Amniotic epithelial cell (primary cell): ENCODE measurements at regions not wholly inside any gene's neighbourhood (a gene's known extent, or its start where the extent isn't known, plus 50 kb on each side); places are given as distances from the start of the nearest gene placed in this dataset.

Experiments
- DNase-seq: peaks from one replicate; pipeline ENCODE4 v3.0.0-alpha.2; 2010; ENCODE audit warnings: low read depth

DNA sequence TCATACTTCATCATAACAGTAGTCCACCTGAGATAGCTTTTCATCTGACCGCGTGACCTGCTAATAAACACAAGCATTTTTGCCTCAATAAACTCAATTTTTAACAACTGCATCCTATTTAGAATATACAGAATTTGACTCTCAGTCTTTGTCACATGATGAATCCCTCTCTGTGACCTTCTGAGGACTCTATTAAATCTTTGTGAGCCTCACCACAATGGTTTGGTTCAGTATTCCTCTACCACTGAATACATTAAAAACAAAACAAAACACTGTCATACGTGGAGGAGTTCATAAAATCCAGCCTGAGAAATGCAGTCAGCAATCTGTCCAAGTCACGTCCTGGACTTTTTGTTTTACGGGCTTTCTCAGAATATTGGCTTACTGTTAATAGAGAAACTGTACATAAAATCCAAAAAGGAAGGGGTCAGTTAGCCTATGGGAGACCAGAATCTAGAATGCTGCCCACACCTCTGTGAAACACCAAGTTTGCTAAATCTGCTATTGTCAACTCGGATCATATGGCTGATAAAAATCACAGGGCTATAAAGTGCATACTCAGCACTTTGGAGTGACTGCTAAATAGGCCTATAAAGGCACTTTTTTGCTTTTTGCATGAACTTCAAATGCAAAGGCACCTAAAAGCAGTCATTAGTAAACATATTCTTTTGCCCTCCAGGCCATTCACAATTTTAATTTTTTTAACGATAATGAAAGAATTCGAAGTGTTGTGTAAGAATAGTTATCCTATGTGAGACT lies 190.3 kb upstream of the HDDC2 start:
- no peak for DNase-seq

DNA sequence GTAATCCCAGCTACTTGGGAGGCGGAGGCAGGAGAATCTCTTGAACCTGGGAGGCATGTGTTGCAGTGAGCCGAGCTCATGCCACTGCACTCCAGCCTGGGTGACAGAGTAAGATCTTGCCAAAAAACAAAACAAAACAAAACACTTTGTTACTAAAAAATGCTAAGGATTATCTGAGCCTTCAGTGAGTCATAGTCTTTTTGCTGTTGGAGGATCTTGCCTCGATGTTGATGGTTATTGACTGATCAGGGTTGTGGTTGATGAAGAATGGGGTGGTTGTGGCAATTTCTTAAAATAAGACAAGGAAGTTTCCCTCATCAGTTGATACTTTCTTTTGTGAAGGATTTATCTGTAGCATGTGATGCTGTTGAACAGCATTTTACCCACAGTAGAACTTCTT lies 196.8 kb upstream of the HDDC2 start:
- DNase-seq = no peak

DNA sequence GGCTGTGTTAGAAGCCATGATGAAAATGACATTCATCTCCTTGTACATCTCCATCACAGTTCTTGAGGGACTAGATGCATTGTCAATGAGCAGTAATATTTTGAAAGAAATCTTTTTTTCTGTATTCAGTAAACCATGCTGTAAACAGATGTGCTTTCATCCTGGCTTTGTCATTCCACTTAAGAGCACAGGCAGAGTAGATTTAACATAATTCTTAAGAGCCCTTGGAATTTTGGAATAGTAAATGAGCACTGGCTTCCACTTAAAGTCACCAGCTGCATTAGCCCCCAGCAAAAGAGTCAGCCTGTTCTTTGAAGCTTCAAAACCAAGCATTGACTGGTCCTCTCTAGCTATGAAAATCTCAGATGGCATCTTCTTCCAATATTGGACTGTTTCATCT lies 197.8 kb upstream of the HDDC2 start:
- no peak for DNase-seq

DNA sequence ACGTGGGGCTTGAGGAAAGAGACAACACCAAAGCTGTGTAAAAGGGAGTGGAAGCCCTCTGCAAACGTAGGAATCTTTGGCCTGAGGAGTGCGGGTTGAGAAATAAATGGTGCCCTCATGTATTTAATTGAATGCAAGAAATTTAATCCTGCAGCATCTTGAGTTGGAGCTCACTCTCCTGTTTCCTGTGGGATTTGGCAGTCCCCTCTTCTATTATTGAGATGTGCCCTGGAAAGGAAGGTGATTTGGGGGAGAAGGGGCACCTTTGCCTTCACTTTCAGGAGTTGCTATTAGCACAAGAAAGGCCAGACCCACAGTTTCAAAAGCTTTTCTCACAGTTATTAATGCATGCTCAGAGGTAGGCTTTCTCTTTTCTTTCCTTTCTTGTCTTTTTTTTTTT lies 201.4 kb upstream of the HDDC2 start:
- DNase-seq = no peak

DNA sequence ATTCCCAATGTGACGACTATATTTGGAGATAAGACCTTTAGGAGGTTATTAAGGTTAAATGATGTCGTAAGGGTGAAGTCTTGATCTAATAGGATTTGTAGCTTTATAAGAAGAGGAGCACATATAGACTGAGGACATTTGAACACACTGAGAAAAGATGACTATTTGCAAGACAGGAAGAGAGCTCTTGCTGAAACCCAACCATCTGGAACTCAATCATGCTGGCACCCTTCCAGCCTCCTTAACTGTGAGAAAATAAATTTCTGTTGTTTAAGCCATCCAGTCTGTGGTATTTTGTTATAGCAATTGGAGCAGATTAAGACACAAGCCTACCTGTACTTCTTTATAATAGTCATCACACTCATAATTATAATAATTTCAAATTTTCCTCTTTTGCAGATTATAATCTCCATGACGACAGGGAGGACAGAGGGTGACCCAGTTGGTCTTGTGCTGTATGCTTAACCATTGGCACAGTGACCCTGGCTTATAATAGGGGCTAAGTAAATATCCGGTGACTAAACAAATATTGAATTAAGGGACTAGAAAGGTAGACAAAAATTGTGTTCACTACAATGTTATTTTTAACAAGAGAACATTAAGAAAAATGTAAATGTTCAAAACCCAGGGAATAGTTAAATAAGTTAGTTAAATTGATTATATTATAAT lies 206.4 kb upstream of the HDDC2 start:
- DNase-seq = no peak

DNA sequence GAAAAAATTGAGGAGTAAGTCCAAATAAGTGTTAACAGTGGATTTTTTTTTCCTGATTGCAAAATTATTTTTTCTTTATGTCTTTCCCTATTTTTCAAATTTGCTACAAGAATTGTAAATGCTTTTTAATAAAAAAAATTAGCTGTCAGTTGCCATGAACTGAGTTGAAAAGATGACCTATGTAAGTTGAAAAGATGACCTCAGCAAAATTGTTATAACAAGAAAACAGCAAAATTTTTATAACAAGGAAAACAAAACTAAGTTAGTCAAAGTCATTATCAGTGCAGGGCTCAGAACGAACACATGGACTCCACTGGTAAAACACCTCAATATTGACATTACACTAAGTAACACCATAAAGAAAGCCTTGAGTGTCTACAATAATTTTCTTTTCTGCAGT lies 207.0 kb upstream of the HDDC2 start:
- DNase-seq = no peak

DNA sequence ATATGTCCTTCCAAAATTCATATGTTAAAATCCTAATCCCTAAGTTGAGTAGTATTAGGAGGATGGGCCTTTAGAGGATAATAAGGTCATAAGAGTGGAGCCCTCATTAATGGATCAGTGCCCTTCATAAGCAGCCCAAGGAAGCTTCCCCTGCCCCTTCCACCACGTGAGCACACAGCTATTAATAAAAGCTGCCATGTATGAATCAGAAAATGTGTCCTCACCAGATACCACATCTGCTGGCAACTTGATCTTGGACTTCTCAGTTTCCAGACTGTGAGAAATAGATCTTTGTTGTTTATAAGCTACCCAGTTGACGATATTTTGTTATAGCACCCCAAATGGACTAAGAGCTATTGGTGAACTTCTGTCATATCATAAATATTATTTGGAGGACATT lies 207.7 kb upstream of the HDDC2 start:
- no peak for DNase-seq

DNA sequence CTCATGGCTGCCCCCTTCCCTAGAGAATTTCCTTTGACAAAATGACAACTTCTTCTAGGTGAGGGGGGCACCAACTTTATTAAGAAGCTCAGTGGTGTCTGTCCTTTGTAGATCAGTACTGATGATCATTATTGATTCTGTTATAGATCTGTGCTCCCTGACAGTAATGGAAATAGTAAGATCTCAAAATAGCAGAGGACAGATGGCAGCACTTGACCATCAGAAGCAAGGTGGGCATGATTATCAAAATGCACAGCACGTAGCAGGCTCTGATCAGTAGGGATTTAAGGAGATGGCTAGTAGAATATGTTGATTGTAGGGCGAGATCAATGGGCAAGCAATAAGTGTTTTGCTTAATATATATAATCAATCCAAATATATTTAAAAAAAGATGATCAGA lies 208.6 kb upstream of the HDDC2 start:
- DNase-seq = no peak

DNA sequence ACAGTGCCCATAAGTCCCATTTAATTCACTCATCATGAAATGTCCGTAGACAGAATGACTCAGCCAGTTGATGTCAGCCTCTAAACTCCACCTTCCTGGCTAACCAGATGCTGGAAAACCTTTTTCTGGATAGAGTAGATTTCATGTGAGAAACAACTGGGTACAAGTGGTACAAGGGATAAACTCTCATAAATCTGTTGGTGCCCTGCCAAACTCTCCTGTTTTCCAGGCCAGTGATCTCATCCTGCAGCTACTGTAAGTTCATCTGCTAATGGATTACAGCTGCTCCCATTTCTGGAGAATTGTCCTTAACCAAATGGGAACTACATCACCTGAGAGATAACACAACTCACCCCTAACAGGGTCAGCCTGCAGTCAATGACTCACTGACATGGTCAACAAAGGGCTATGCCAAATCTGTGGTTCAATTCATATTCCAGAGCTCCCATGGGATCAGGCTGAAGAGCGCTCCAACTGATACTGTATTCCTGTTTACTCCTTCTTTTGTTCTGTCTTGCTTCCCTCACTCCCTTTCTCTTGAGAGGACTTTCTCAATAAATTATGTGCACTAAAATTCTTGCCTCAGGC lies 210.1 kb upstream of the HDDC2 start:
- no peak for DNase-seq

DNA sequence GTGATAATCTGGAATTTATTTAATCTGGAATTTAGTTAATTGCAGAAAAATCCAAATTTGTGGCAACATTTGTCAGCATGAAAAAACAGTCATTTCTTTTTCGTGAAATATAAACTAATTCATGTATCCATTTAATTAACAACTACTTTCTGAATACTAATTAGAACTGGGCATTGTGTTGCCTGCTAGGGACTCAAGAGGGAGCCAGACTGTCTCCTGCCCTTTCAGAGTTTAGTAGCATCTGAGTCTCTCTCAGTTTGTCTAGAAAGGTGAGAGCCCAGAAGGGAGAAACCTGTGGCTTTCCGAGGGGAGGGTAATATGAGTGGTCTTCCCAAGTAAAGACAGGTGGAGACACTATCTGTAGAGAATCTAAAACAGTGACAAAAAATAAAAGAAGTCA lies 210.9 kb upstream of the HDDC2 start:
- DNase-seq = no peak

DNA sequence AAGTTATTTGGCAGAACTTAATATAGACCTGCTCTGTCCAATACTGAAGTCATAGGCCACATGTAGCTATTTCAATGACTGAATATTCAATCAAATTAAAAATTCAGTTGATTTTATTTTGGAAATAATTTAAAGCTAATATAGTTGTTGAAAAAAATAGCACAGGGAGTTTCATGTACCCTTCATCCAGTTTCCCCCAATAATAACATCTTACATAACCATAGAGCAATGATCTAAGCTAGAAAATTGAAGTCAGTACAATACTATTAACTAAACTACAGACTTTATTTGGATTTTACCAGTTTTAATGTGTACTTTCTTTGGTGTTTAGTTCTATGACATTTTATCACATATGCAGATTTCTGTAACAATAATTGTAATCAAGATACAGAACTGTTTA lies 212.2 kb upstream of the HDDC2 start:
- DNase-seq = no peak

DNA sequence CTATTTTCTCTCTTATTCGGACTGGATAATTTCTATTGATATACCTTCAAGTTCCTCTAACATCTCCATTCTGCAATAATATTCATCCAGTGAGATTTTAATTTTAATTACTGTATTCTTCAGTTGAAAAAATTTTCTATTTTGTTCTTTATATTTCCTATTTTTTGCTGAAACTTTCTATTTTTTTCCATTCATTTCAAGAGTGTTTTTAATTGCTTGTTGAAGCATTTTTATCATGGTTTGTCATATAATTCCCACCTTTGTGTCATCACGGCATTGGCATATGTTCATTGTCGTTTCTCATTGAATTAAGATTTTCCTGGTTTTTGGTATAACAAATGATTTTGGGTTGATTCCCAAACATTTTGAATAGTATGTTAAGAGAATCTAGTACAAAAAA lies 214.9 kb upstream of the HDDC2 start:
- DNase-seq = no peak

DNA sequence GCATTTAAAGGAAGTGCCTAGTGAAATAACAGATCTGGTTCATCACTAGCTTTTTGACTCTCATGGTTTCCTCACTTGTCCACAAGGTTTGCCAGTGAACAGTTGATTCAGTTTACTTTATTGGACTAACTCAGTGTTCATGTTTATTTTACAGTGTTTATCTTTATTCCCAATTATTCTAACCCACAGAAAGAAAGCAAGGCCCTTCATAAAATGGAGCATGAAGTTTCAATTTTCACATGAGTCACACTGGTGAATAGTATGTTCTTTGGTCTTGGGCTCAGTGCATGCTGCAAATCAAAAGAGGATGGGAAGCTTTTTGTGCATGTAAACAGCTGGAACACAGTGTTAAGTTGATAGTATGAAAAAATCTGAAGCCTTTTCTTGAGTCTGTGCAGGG lies 217.6 kb upstream of the HDDC2 start:
- DNase-seq = no peak

DNA sequence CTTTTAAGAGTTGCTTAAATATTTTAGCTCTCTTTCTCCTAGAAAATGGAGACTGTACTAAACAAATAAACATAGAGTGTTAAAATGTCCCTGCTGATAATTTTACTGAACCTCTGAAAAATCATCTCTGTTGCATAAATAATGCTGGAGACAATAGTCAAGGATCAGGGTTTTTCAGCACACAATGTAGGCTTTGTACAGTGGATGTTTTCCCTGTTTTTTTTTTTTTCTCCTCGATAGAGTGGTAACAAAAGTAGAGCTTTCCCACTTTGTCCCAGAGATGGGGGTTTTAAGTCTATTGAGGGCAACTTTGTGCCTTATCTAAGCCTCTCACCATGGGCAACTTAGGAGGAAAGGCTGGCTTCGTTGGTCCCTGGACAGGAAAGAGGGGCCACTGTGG lies 222.6 kb upstream of the HDDC2 start:
- no peak for DNase-seq

DNA sequence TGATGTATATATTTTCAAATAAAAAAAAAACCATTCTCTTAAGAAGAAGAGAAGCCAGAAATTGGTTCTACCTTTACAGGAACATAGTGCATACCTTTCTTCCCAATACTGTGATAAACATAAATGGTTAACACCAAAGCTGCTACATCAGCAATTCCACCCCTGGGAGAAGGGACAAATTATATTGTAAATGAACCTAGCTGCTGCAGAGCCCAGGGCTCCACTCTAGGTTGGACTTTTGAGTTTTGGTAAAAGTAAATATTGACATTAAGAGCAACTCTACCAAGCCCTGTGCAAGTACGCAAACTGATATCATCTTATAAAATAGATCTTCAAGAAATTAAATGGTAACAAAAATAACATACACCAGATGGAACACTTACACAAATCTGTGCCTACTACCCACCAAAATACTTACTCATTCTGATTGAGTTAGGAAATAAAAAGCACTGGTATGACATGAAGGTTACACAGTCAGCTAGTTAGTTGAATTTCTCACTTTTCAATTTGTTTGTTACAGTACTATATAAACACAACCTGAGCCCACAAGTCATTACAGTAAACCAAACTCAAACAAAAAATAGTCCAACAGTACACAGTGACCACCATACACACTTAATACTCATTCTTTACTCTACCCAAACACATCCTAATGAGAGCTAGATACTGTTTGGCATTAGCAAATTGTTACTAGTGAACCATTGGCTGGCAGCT lies 223.3 kb upstream of the HEY2 start:
- DNase-seq = no peak

DNA sequence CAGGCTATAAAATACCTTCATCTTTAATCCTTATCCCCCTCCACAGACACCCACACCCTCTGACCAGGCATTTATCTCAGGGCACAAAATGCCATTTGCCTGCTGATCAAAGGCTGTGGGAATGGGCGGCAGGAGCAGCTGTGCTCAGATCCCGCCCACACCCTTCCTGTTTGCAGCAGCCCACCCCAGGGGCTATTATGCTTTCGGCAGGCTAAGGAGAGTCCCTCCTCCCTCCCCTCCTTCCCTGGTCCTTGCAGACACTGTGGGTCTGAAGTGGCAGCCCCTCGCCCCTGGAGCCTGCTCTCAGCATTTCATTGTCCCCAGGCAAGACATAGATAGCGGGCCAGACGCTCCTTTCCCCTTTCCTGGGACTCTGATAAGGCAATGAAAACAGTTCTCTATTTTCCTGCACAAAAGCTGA lies 220.8 kb upstream of the HEY2 start:
- DNase-seq = no peak

DNA sequence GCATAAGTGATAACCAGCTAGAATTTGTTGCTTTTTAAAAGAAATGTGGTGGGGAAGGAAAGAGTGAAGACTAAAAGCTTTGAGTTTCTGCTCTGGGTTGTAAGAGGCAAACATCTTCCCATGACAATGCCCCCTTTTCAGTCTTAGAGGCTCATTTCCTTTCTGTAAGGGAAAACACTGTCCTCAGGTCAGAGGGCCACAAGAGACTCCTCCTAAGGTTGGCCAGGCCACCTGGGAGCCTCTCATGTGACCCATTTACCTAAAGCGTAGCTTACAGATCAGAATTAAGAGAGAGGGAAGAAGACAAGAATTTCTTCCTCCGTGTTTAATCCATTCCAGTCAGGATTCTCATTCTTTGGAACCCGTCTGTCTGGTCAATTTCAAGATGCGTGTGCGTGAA lies 220.4 kb upstream of the HEY2 start:
- DNase-seq = no peak

DNA sequence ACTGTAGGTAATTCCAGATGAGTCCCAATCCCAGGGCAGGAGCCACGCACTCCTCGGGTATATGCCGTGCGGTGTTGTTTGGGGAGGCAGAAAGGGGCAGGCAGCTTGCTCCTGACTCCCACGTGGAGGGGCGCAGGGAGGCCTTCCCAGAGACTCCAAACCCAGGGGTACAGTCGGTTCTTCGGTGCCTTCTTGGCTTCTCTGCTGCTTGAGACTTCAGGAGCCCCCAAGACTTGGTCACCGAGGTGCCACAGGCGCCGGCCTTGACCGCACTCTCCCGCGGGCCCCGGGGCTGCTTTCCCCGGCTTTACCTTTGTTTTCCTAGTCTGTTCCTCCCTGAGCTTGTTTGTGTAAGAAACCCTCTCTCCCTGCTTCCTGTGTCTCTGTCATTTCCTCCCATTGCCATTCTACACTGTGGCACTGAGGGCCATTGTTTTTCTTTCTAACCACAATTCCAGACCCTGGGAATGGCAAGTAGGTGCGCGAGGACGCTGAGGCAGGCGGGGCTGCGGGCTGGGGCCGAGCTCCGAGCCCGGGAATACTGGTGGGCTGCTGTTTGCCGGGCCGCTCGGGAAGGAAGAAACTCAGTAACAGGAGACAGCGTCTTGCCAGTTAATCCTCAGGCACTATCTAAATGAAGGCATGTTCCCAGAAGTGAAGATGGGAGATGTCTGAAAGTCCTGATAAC lies 215.6 kb upstream of the HEY2 start:
- DNase-seq = no peak

DNA sequence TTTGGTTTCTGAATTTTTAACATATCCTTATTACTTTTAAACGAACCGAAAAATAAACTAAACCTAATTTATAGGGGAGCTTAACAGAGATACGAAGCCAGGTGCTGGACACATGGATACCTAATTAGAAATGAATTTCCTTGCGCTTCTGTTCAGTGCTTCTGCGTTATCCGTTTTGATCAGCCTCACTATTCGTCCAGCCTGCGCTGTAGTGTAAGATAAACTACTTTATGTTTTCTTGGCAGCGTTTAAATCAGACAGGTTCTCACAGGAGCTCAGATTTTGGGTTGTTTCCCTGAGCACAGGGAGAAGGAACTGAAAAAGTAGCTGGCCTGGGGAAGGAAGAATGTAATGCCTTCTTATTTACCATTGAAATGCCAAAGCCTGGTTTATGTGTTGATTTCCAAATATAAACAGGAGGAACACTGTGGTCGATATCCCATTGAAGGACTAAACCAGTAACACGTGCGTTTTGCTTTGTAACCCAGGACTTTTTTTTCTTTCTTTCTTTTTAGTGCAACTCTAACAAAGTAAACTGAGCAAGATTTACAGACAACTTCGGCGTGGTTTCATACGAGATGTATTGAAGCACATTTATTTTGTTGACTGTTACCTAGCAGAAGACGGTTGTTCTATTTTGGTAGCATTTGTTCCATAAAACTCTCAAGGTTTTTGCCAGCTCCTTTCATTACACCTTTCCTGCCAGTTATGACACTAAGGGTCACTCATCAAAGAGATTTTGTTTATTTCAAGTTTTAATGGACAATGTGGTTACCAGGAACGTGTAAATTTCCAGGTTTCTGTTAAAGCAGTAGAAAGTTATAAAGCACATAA lies 214.8 kb upstream of the HEY2 start:
- no peak for DNase-seq

DNA sequence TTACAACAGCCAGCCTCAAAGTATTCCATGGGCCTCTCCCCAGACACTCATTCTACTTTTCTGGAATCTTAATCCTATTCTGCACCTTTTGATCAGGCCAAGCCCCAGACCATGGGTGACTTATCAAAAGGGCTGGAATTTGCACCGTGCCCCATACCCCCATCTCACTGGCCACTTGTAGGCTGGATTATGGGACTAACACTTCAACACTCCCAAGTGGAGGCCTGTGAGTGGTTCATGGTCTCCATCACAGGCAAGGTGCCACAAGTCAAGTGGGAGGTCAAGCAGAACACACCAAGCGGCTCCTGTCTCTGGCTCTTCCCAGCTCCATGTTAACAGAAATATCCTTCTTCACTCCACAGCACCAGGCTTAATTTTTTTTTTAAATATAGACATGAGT lies 212.3 kb upstream of the HEY2 start:
- no peak for DNase-seq

DNA sequence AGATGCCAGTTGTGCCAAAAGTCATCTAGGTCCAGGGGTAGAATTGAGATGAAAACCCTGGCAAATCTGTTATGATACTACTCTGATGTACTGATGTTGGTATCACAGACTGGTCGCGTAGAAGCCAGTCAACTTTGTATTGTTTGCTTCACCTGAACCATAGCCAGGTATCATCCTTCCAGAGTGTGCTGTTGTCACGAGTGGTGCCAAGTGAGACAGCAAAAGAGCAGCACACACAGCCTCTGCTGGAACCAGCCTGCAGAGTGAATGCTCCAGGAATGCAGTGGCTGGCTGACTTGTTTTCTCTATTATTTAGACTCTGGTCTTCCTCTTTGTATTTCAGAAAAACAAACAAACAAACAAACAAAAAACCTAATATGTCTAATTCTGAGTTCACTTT lies 209.5 kb upstream of the HEY2 start:
- DNase-seq = no peak

DNA sequence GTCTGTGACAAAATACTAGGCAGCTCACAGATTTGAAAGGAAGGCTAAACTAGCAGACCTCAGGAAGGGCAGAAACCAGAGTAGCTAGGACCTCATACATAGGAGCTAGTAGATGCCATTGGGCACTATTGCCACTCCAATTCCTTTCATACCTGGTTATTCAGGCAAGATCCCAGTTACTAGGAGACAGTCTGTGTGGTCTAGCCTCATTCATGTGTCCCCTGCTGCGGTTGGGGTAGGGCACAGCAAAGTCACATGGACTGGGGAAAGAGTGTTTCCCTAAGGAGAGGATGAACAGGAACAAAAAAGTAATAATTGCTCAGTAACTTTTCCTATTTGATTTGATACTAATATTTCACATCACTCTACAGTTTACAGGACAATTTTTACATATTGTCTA lies 204.6 kb upstream of the HEY2 start:
- DNase-seq = no peak
